HG03521 (cell line): ENCODE measurements at regions not wholly inside any gene's neighbourhood (a gene's known extent, or its start where the extent isn't known, plus 50 kb on each side); places are given as distances from the start of the nearest gene placed in this dataset.
"Not testable (repeated sequence)": the region's sequence is repeated elsewhere in the genome, so short reads cannot be mapped to it uniquely, and the experiment has no call there.

Source experiments
- ATAC-seq: cut with Tn5 transposase; IDR thresholded peaks from one replicate; pipeline ENCODE4 v1.9.1; 2021; ENCODE audit warnings: mild to moderate bottlenecking, moderate library complexity; ENCODE audit not compliant: unreplicated experiment

DNA sequence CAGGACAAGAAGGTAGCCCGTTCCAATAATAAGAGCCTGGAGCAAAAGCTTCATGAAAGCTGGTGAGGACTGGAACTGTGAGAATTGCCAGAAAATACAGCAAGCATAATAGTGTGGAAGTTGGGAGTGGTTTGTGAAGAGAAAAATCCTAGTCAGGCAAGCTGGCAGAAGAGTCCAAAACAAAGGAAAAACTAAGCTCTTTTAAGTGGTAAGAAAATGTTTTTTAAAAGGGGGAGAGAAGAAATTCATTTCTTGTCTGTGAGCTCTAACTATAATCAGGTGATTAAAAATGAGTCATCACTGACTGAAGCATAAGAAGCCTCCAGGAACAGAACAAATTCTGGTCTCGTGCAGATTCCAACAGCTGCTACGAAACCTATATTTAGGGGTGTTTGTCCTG is 102.6 kb downstream of the CAAP1 start:
- no peak for ATAC-seq

- ATAC-seq: no peak
Measured at GRCh38 chr9:26786564-26786963, 106.0 kb downstream of the CAAP1 start.

DNA sequence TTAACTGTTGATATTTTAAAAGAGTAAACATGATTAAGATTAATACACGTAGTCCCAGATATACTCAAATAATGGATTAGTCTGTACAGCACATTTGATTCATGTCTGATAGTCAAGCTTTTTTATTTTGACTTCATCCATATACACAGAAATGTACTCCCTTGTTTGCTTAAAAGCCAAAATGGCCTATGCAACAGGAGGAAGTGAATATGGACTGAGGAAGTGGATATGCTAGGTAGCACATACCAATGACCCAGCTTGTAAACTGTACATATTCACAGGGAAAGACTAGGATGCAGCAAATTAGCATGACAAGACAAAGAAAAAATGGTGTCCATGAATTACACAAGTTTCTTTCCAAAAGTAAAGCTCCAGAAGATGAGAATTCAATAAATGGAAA is 109.7 kb downstream of the CAAP1 start:
- no peak for ATAC-seq

- no peak for ATAC-seq
Measured at GRCh38 chr9:26781906-26782305, 110.7 kb downstream of the CAAP1 start.

DNA sequence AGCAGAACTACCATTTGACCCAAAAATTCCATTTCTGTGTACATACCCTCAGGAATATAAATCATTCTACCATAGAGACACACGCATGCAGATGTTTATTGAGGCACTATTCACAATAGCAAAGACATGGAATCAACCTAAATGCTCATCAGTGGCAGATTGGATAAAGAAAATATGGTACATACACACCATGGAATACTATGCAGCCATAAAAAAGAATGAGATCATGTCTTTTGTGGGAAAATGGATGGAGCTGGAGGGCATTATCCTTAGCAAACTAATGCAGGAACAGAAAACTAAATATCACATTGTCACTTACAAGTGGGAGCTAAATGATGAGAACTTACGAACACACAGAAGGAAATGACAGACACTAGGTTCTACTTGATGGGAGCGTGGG is 112.3 kb downstream of the CAAP1 start:
- ATAC-seq: not testable (repeated sequence)

- ATAC-seq: no peak
Measured at GRCh38 chr9:26779062-26779461, 113.5 kb downstream of the CAAP1 start.

DNA sequence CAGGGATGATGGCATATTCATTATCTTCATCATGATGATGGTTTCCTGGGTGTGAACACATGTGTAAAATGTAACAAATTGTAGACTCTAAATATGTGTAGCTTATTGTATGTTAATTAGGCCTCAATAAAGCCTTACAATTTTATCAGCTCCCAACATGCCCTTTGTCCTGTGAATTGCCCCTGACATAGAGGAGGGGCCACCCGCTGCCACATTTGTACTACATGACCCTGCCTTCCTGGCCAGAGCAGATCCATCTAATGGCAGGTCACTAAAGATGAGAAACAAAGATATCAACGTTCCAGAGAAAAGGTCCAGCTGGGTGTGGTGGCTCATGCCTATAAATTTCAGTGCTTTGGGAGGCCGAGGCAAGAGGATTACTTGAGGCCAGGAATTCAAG is 117.2 kb downstream of the CAAP1 start:
- ATAC-seq: no peak

DNA sequence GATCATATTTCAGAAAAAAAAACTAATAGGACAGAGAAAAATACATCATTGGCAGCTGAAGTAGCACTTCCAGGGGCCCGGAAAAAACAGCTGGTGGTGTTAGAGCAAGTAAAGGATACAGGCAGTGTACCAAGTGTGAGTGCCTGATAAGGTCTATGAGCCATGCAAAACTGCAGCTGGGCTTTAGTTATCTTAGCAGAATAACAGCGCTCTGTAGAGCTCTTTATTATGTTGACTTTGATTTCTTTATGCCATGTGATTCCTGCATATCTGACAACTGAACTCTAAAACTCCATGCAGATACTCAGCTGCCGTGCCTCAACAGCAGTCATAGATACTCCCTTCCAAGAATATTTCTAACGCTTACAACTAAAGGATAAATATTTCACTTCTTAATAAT is 119.5 kb downstream of the CAAP1 start:
- no peak for ATAC-seq

DNA sequence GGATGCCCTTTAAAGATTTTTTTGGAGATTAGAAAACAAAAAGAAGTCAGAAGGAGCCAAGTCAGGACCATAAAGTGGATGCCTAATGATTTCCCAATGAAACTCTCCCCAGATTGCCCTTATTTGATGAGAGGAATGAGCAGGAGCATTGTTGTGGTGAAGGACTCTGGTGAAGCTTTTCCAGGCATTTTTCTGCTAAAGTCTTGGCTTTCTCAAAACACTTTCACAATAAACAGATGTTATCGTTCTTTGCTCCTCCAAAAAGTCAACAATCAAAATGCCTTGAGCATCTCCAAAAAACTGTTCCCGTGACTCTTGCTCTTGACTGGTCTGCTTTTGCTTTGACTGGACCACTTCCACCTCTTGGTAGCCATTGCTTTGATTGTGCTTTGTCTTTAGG is 121.8 kb downstream of the CAAP1 start:
- no peak for ATAC-seq

GRCh38 chr9:26768145-26768544 is 124.5 kb downstream of the CAAP1 start:
- ATAC-seq: no peak

GRCh38 chr9:26760675-26761074 is 131.9 kb downstream of the CAAP1 start:
- ATAC-seq: no peak

DNA sequence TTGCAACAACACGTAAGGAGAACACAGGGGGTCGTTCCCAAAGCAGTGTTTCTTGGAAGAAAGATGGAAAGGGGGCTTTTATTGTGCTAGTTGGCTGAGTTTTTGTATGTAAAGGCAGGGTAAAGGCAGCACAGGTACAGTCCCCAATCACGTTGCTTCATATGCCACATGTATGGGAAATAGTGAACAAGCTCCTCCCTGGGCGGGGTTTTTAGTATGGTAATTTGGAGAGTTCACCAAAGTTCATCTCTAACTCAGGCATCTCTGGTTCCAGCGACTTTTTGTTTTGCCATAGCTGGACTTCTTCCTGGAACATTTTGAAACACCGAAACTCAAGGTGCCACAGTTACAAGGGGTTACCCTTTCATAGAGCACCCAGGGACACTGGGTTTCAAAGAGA is 133.9 kb downstream of the CAAP1 start:
- no peak for ATAC-seq

DNA sequence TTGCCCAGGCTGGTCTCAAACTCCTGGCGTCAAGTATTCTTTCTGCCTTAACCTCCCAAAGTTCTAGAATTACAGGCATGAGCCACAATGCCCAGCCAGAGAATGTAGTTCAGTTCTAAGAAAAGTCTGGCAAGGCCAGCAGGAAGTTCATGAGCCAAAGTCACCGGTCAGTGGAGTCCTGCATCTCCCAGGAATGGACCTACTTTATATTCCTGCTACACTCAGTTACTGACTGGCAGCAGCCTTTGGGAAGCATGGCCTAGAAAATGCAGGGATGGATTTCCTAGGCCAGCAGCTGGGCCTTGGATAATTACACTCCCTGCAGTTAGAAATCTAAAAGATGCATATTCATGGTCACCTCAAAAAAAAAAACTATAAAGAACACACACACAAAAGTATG is 135.7 kb downstream of the CAAP1 start:
- ATAC-seq: no peak

DNA sequence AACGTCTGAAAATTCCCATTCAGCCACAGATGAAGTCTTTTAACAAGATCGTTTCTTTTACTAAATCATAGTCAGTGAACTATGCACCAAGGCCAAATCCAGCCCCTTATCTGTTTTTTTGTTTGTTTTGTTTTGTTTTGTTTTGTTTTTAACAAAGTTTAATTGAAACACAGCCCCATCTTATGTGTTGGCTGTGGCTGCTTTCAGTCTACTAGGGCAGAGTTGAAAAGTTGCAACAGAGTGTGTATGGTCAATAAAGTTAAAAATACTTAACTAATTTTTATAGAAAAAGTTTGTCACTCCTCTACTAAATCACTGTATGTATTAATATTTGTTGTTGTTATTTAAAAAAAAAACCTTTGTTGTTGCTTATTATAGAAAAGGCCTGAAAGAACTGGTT is 137.1 kb downstream of the CAAP1 start:
- ATAC-seq: no peak

DNA sequence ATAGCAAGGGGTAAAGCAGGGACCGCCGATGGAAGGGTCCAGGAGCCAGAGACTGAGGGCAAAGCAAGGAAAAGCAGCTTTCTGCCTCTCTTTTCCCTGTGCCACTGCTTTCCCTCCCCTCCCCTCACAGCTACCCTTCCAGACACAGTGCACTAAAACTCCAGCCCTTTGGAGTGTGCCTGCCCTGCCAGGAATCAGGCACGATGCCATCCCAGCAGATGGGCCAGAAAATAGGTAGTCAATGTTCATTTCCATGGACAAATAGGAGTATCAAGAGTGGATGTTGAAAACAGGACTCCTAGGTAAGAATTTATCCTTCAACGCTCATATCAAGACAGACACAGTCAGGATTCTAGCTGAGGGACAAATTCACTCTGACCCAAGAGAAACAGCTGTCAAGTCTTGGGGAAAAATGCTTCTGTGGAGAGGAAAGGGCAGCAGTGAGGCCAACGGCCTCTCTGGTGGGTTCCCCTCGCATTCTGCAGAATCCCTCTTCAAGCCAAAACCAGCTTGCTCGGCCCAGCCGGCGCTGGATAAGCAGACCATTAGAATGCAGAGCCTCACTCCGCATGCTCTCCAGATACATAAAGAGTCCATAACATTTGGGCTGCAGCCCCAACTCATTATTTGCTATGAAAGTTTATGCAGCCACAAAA is 138.0 kb downstream of the CAAP1 start:
- no peak for ATAC-seq

DNA sequence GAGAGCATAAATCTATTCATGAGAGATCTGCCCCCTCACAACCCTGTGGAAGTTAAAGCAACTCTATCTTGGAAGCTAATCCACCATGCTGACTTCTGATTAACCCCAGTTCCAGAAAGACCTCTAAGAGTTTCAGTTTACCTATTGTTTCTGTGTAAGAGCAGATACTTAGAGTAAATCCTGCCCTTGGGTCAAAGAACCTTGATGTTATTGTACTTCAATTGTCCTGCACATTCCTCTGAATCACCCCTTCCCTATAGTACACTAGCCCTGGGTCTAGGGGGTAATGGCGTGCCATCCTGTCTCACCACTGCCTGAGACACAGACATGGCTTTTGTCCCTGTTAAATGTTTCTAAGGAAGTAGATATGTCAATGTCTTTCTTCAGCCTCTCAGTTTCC is 138.6 kb downstream of the CAAP1 start:
- ATAC-seq: no peak

DNA sequence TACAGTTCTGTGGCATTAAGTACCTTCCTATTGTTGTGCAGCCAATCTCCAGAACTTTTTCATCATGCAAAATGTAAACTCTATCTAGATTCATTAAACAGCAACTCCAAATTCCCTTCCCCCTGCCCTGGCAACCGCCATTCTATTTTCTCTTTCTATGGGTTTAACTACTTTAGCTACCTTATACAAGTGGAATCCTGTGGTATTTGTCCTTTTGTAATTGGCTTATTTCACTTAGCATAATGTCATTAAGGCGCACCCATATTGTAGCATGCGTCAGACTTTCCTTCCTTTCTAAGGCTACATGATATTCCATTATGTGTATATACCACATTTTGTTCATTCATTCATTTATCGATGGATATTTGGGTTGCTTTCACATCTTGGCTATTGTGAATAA is 142.4 kb downstream of the CAAP1 start:
- ATAC-seq: no peak

DNA sequence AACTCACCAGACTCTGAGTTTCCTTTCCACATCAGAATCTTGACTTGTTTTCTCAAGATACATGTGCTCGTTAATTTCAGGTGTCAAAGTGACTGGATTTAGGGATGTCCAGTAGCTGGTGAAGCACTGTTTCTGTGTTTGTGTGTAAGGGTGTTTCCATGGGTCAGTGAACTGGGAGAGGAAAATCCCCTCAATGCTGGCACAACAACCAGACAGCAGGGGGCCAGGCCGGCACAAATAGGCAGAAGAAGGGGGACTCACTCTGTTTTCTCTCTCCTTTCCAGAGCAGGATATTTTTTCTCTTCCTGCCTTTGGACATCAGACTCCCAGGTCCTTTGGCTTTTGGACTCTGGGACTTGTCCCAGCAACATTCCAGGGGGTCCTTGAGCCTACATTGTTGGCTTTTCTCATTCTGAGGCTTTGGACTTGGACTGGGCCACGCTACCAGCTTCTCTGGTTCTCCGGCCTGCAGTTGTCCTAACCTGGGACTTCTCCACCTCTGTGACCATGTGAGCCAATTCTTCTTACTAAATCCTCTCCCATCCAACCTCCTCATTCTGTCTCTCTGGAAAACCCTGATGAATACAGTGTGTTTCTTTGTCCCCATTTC is 144.0 kb downstream of the CAAP1 start:
- ATAC-seq: no peak

GRCh38 chr9:26747611-26748010 is 145.0 kb downstream of the CAAP1 start:
- no peak for ATAC-seq

GRCh38 chr9:26746357-26747072 is 146.1 kb downstream of the CAAP1 start:
- peak; percentile 83 for ATAC-seq

DNA sequence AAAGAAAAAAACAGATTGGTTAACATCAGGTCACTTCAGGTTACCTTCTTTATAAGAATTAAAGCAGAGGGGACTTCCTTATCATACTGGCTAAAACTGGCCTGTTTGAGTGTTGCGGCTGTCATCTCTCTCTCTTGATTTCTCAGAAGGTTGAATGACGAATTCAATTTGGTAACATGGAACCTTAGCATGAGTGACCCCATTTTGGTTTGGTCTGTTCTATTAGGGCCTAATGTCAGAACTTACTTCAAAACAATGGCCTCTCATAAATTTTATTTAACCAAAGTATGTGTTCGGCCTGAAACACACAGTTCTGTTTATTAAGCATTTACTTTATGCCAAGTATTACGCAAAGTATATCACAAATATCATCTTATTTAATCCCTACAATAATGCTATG is 147.5 kb downstream of the CAAP1 start:
- no peak for ATAC-seq

DNA sequence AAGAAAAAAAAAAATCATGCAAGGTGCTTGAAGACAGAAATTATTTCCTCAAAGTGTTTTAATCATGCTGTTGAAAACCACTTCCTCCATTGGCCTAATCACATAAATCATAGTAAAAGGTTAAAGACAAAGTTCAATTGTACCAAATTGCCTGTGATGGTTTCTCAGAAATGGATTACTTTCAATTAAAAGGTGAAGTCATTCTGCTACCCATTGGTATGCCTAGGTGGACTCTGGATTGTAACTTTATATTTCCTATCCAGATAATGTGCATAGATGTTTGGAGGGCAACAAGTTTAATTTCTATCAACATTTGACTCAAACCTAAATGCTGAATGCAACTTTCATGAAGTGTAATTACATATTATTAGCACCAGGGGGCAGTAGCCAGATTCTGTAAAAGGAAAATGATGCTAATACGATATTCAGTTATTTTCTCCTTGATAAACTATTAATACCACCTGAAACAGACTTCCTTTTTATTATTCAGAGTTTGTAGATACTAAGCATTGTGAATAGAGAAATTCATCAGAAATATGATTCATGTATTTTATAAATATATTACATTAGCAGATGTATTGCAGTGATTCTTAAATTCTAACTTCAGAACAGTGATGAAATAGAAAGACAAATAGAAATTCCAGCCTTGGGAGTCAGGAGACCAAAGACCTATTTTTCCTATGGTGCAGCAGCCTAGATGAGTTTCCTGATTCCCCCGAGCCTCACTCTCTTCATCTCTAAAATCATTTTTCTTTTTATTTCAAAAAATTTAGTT is 148.2 kb downstream of the CAAP1 start:
- ATAC-seq: no peak
